ENCODE measurements at regions not wholly inside any gene's neighbourhood (a gene's known extent, or its start where the extent isn't known, plus 50 kb on each side); places are given as distances from the start of the nearest gene placed in this dataset.

DNA sequence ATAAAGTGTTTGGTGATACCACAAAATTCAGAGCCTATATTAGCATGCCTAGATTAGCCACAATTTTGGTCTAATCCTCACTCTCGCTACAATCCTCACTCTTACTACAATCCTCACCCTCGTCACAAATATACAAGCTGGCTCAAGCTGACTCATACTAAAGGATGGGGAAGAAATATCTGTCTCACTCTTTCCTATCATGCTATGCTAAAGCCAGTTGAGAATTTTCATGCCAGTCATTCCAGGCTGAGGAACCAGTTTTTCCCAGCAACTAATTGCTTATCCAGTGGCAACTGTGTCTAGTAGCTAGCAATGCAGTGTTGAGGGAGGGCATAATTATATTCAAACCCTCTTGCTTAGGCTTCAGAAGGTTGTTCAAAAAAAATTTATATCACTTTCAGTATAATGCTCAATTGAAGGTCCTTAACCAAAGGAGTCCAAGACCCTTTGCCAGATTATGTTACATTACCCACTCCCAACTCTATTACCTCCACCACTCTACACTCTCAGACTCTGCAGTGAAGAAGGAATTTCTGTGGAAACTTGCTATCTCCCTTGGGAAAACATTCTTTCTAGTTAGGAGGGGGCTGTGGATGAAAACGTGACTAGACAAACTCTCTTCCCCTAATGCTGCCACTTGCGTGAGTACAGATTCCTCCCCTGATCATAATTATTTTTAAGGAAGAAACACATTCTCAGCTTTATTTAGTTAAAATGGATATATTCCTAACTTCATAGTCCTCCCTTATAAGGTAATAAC lies 810.3 kb upstream of the ACO1 start:
- Histone ChIP-seq H3K4me3 (ENCODE audit: low read length) (no peak overlapping the region), H3K4me1 (ENCODE audit: control insufficient read depth, insufficient read depth, low read length) (no peaks in the 10 kb centered on the region), H3K27ac (ENCODE audit: low read length) (no peak overlapping the region), H3K27me3 (ENCODE audit: control insufficient read depth, insufficient read depth, low read length) (no peaks in the 10 kb centered on the region), H3K36me3 (ENCODE audit: control insufficient read depth, insufficient read depth, low read length) (no peaks in the 10 kb centered on the region), H3K9me3 (ENCODE audit: control insufficient read depth, insufficient read depth, low read length) (no peaks in the 10 kb centered on the region)
- no peak for DNase-seq
- intact Hi-C loops (cut with micrococcal nuclease): no loop called here
- WGBS (ENCODE audit: insufficient coverage): 100% methylated on average over 2 of the region's 4 CpGs
- H3K9me3 Mint-ChIP-seq: peaks cover 7 to 14% of the 10 kb centered on the region in 2 donors
- H3K36me3 Mint-ChIP-seq: peaks cover 13% of the 10 kb centered on the region
- H3K27ac Mint-ChIP-seq: no peak overlapping the region
- no peak for TF ChIP-seq CTCF (IDR thresholded peaks at IDR 0.05)
- no peaks in the 10 kb centered on the region for H3K27me3 Mint-ChIP-seq (ENCODE audit: low read depth in 2 of 2)
- ATAC-seq: no peak
- H3K4me3 Mint-ChIP-seq: no peak overlapping the region
- H3K4me1 Mint-ChIP-seq: no peaks in the 10 kb centered on the region

- Mint-ChIP-seq H3K4me3 (no peak overlapping the region), H3K27ac (no peak overlapping the region), H3K9me3 (peaks cover 3 to 11% of the 10 kb centered on the region in 2 donors), H3K4me1 (no peaks in the 10 kb centered on the region), H3K36me3 (peaks cover 8% of the 10 kb centered on the region), H3K27me3 (ENCODE audit: low read depth in 2 of 2) (no peaks in the 10 kb centered on the region)
- 100% methylated on average over 1 of the region's 3 CpGs for WGBS (ENCODE audit: insufficient coverage)
- H3K4me1 ChIP-seq (ENCODE audit: control insufficient read depth, insufficient read depth, low read length): no peaks in the 10 kb centered on the region
- no peaks in the 10 kb centered on the region for H3K27me3 ChIP-seq (ENCODE audit: control insufficient read depth, insufficient read depth, low read length)
- no peak for DNase-seq
- H3K9me3 ChIP-seq (ENCODE audit: control insufficient read depth, insufficient read depth, low read length): no peaks in the 10 kb centered on the region
- ATAC-seq: no peak
- H3K4me3 ChIP-seq (ENCODE audit: low read length): no peak overlapping the region
- intact Hi-C loops (cut with micrococcal nuclease): no loop called here
- H3K36me3 ChIP-seq (ENCODE audit: control insufficient read depth, insufficient read depth, low read length): no peaks in the 10 kb centered on the region
- no peak for TF ChIP-seq CTCF (IDR thresholded peaks at IDR 0.05)
- H3K27ac ChIP-seq (ENCODE audit: low read length): no peak overlapping the region
Observed at GRCh38 chr9:31582071-31582470, 802.4 kb upstream of the ACO1 start.

DNA sequence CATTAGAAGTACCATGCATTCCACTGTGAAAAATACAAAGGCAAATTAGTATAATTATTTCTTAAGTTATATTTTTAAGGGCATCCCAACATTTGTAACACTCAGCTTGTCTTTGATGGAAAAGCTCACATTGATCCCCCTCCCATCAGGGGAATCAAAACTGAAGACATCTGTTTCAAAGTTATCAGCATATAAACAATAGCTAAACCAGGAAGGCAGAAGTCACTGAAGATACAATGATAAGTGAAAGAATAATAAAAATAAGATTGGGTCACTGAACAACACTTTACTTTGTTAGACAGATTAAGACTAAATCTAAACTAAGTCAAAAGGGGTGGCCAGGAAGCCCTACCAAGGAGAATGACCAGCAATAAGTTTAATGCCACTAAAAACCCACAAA lies 801.9 kb upstream of the ACO1 start:
- H3K27me3 Mint-ChIP-seq (ENCODE audit: low read depth in 2 of 2): no peaks in the 10 kb centered on the region
- H3K9me3 ChIP-seq (ENCODE audit: control insufficient read depth, insufficient read depth, low read length): no peaks in the 10 kb centered on the region
- intact Hi-C loops (cut with micrococcal nuclease): no loop called here
- no peak overlapping the region for H3K27ac Mint-ChIP-seq
- no peak overlapping the region for H3K4me3 ChIP-seq (ENCODE audit: low read length)
- DNase-seq (no peak), ATAC-seq (no peak)
- TF ChIP-seq CTCF (IDR thresholded peaks at IDR 0.05): no peak
- no peaks in the 10 kb centered on the region for H3K4me1 Mint-ChIP-seq
- H3K36me3 ChIP-seq (ENCODE audit: control insufficient read depth, insufficient read depth, low read length): no peaks in the 10 kb centered on the region
- H3K4me1 ChIP-seq (ENCODE audit: control insufficient read depth, insufficient read depth, low read length): no peaks in the 10 kb centered on the region
- H3K9me3 Mint-ChIP-seq: peaks cover 5 to 12% of the 10 kb centered on the region in 2 donors
- H3K36me3 Mint-ChIP-seq: peaks cover 8% of the 10 kb centered on the region
- no peak overlapping the region for H3K27ac ChIP-seq (ENCODE audit: low read length)
- H3K4me3 Mint-ChIP-seq: no peak overlapping the region
- H3K27me3 ChIP-seq (ENCODE audit: control insufficient read depth, insufficient read depth, low read length): no peaks in the 10 kb centered on the region

GRCh38 chr9:31585158-31585557 lies 799.3 kb upstream of the ACO1 start:
- Mint-ChIP-seq H3K4me3 (no peak overlapping the region), H3K4me1 (no peaks in the 10 kb centered on the region), H3K27ac (no peak overlapping the region), H3K36me3 (peaks cover 8% of the 10 kb centered on the region), H3K27me3 (ENCODE audit: low read depth in 2 of 2) (no peaks in the 10 kb centered on the region), H3K9me3 (peaks cover 8 to 14% of the 10 kb centered on the region in 2 donors)
- DNase-seq (no peak), ATAC-seq (no peak)
- Histone ChIP-seq H3K9me3 (ENCODE audit: control insufficient read depth, insufficient read depth, low read length) (no peaks in the 10 kb centered on the region), H3K4me1 (ENCODE audit: control insufficient read depth, insufficient read depth, low read length) (no peaks in the 10 kb centered on the region), H3K27me3 (ENCODE audit: control insufficient read depth, insufficient read depth, low read length) (no peaks in the 10 kb centered on the region), H3K27ac (ENCODE audit: low read length) (no peak overlapping the region), H3K4me3 (ENCODE audit: low read length) (no peak overlapping the region), H3K36me3 (ENCODE audit: control insufficient read depth, insufficient read depth, low read length) (no peaks in the 10 kb centered on the region)
- intact Hi-C loops (cut with micrococcal nuclease): no loop called here
- TF ChIP-seq CTCF (IDR thresholded peaks at IDR 0.05): no peak
